HL-60 (cell line): ENCODE measurements at regions not wholly inside any gene's neighbourhood (a gene's known extent, or its start where the extent isn't known, plus 50 kb on each side); places are given as distances from the start of the nearest gene placed in this dataset.

Experiments
- CTCF ChIP-seq: IDR thresholded peaks from one replicate; pipeline ENCODE4 v1.5.1; 2011; ENCODE audit warnings: low read length, control low read depth, inconsistent platforms; ENCODE audit not compliant: insufficient read depth
- GABPA ChIP-seq: IDR thresholded peaks from 2 replicates; pipeline ENCODE4 v1.6.1; 2012; ENCODE audit warnings: low read depth
- POLR2AphosphoS5 ChIP-seq: IDR thresholded peaks from 2 replicates; pipeline ENCODE4 v1.6.1; 2012; ENCODE audit warnings: low read depth
- REST ChIP-seq: IDR thresholded peaks from 2 replicates; pipeline ENCODE4 v1.6.1; 2012; ENCODE audit warnings: low read depth; ENCODE audit not compliant: insufficient replicate concordance
- SPI1 ChIP-seq: IDR thresholded peaks from 2 replicates; pipeline ENCODE4 v1.6.1; 2012; ENCODE audit warnings: low read depth, mild to moderate bottlenecking, borderline replicate concordance

- no peak for TF ChIP-seq POLR2AphosphoS5
- TF ChIP-seq CTCF: no peak
- no peak for TF ChIP-seq REST
- TF ChIP-seq GABPA: no peak
- no peak for TF ChIP-seq SPI1
Observed at GRCh38 chr18:11432360-11432811, 177.0 kb upstream of the SLC35G4 start.
